AG04450 (cell line): ENCODE measurements at regions not wholly inside any gene's neighbourhood (a gene's known extent, or its start where the extent isn't known, plus 50 kb on each side); places are given as distances from the start of the nearest gene placed in this dataset.

Experiments used
- CTCF ChIA-PET: fragments of 300-600, 350-600 bp; formaldehyde crosslinking; extraction: SDS; loops from one replicate; lab custom pipeline; 2022; ENCODE audit warnings: antibody characterized with exemption, inconsistent platforms; lab: Charles Lee
- POLR2A ChIA-PET: fragments of 350-600 bp; formaldehyde crosslinking; extraction: SDS; loops from one replicate; lab custom pipeline; 2021; ENCODE audit warnings: antibody characterized with exemption, inconsistent platforms; lab: Yijun Ruan, JAX
- DNase-seq: peaks from one replicate; pipeline ENCODE4 v3.0.0-alpha.2; 2011; ENCODE audit warnings: low read depth, low spot score
- H3K27ac ChIP-seq: one replicate; pipeline ENCODE4 v1.5.1; 2012; ENCODE audit warnings: low read depth, low read length, control low read depth
- H3K27me3 ChIP-seq: one replicate; pipeline ENCODE4 v1.6.0; 2012; ENCODE audit warnings: low read length; ENCODE audit not compliant: control insufficient read depth, insufficient read depth
- H3K4me3 ChIP-seq: 2 replicates; pipeline ENCODE4 v1.5.1; 2011; ENCODE audit warnings: mild to moderate bottlenecking, low read depth, low read length, control low read depth
- H3K9me3 ChIP-seq: 2 replicates; pipeline ENCODE4 v1.5.1; 2012; ENCODE audit warnings: low read length; ENCODE audit not compliant: control insufficient read depth, insufficient read depth
- TF ChIP-seq, protein P1 (sequence below): IDR thresholded peaks from 2 replicates; pipeline ENCODE4 v1.5.1; 2011; ENCODE audit warnings: low read depth, low read length, control low read depth, inconsistent platforms

DNA sequence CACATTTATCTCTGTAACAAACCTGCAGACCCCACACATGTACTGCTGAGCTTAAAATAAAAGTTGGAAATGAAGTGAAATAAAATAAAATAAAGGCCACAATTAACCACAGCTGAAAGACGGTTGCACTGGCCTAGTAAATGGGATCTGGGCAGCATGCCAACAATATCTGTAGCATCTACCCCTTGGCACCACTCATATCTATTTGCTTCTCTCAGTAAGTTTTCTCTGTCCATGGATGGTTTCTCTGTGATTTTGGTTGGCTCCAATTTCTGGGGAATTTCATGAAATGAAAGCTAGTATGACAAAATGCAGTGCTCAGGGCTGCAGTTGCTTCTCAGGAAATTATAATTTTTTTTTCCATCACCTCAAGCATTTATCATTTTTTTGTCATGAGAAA lies 172.0 kb upstream of the IL15 start:
- ChIA-PET POLR2A (no interaction called here), CTCF (no interaction called here)
- no peak overlapping the region for H3K4me3 ChIP-seq
- TF ChIP-seq, protein P1, sequence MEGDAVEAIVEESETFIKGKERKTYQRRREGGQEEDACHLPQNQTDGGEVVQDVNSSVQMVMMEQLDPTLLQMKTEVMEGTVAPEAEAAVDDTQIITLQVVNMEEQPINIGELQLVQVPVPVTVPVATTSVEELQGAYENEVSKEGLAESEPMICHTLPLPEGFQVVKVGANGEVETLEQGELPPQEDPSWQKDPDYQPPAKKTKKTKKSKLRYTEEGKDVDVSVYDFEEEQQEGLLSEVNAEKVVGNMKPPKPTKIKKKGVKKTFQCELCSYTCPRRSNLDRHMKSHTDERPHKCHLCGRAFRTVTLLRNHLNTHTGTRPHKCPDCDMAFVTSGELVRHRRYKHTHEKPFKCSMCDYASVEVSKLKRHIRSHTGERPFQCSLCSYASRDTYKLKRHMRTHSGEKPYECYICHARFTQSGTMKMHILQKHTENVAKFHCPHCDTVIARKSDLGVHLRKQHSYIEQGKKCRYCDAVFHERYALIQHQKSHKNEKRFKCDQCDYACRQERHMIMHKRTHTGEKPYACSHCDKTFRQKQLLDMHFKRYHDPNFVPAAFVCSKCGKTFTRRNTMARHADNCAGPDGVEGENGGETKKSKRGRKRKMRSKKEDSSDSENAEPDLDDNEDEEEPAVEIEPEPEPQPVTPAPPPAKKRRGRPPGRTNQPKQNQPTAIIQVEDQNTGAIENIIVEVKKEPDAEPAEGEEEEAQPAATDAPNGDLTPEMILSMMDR = no peak
- DNase-seq = no peak
- no peak overlapping the region for H3K27ac ChIP-seq
- H3K9me3 ChIP-seq = no peaks in the 10 kb centered on the region
- H3K27me3 ChIP-seq = no peaks in the 10 kb centered on the region

DNA sequence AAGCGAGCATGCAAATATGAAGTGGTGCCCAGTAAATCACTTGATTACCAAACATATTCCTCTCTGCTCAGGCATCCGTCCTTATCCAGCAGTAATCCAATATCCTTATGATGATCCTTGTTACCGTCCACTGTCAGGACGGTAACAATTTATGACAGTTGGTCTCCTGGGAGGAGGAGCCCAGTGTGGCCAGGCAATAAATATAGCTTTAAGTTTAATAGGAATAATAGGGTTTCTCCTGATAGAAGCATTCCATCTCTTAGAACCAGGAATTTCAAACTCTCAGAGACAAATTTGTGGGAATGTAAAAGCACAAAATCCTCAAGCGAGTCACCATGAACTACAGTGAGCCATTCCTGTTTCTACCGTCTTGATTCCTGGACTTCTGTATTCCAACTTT lies 171.2 kb upstream of the IL15 start:
- TF ChIP-seq, protein P1 = no peak
- ChIA-PET POLR2A (no interaction called here), CTCF (no interaction called here)
- no peak for DNase-seq
- H3K27me3 ChIP-seq = no peaks in the 10 kb centered on the region
- no peaks in the 10 kb centered on the region for H3K9me3 ChIP-seq
- no peak overlapping the region for H3K27ac ChIP-seq
- no peak overlapping the region for H3K4me3 ChIP-seq

GRCh38 chr4:141467225-141467624 lies 169.2 kb upstream of the IL15 start:
- Histone ChIP-seq H3K9me3 (no peaks in the 10 kb centered on the region), H3K27me3 (no peaks in the 10 kb centered on the region), H3K27ac (no peak overlapping the region), H3K4me3 (no peak overlapping the region)
- DNase-seq = no peak
- CTCF ChIA-PET = no interaction called here
- POLR2A ChIA-PET = no interaction called here
- TF ChIP-seq, protein P1 = no peak

DNA sequence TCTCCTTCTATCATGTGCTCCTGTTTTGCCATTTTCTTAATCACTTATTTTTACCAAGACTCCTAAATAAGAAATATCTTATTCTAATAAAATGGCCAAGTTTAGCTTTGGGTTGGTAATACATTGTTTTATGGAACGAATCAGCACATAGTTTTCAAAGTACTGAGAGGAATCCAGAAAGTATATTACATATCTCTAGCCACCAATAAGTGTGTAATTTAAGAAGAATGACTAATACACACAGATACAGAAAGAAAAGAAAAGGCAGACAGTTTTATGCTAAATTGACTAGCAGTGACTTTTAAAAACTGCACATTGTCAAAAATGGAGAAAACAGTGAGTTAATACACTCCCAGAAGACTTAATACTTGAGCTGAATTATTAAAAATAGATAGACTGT lies 167.0 kb upstream of the IL15 start:
- H3K27ac ChIP-seq = no peak overlapping the region
- POLR2A ChIA-PET = no interaction called here
- DNase-seq = no peak
- H3K9me3 ChIP-seq = no peaks in the 10 kb centered on the region
- CTCF ChIA-PET = no interaction called here
- TF ChIP-seq, protein P1 = no peak
- H3K4me3 ChIP-seq = no peak overlapping the region
- H3K27me3 ChIP-seq = no peaks in the 10 kb centered on the region

GRCh38 chr4:141473026-141473540 lies 163.3 kb upstream of the IL15 start:
- no peak for DNase-seq
- CTCF ChIA-PET = no interaction called here
- POLR2A ChIA-PET = no interaction called here
- no peak overlapping the region for H3K4me3 ChIP-seq
- H3K27me3 ChIP-seq = no peaks in the 10 kb centered on the region
- TF ChIP-seq, protein P1 = no peak
- no peaks in the 10 kb centered on the region for H3K9me3 ChIP-seq
- no peak overlapping the region for H3K27ac ChIP-seq
